Islet of Langerhans (tissue), 1 donor: ENCODE measurements at regions not wholly inside any gene's neighbourhood (a gene's known extent, or its start where the extent isn't known, plus 50 kb on each side); places are given as distances from the start of the nearest gene placed in this dataset.

Experiments used
- FAIRE-seq: peaks from one replicate; lab custom pipeline; 2011; peaks lifted over from hg19 to GRCh38; lab: Jason Lieb, UNC

DNA sequence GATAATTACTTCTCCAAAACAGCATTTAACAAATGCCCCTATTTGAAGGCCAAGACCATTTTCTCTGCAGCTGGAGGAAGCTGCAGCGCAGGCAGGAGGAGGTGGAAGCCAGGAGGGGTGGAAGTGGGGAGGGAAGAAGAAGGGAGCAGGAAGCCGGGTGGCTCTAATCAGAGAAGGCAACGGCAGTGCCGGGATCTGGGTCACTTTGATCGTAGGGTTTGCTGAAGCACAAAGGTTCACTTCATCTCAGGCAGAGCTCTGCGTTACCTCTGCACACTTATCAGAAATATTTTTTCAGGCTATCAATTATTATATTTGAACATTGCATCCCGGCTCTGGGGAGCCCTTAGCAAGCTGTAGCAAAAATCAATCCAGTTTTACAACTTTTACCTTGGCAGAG lies 315.8 kb upstream of the POU3F3 start:
- no peak for FAIRE-seq

DNA sequence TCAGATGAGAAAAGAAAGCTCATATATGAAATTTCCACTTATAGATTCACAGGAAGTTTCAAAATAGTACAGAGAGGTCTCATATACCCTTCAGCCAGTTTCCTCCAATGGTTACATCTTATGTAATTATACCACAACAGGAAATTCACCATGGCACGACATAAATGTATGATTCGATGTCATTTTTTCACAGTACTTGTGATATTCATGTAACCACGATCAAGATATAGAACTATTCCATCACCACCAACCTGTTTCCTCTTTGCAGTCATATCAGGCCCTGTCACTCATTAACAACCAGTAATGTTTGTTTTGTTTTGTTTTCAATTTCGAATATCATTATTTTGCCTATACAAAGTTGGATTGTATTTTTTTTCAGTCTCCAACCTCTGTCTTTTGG lies 314.3 kb upstream of the POU3F3 start:
- FAIRE-seq = no peak

DNA sequence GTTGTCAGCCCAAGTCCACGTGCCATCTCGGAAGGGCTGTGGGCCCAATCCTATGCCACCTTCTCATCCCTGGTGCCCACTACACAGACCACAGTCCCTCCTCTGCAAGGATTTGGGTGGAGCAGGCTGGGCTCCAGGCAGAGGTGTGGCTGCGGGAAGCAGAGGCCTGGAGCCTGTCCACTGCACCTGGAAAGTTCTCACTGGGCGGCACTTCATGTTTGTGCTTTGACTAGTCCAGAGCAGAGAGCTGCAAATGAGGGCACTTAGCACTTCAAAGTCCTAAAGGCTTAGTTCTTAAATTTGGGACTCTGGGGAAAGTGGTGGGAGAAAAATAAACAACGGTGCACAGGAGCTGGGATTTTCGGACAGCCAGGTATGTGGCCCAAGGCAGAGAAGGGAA lies 308.9 kb upstream of the POU3F3 start:
- FAIRE-seq = no peak

DNA sequence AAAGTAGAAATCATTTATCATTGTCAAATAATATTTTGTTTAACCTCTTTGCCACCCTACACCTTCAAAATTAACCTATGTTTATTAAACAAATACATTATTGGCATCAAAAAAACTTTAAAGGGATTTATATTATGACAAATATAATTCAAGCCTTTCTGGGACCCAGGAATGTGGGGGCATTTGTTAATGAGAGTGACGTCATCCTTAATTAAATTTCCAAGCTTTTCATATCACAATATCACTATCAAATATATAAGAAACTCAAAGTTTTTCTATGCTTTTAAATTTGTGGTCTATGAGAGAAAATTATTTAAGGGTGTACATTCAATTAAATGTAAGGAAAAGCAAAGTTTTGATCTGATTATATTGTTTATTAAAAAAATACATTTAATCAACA lies 307.4 kb upstream of the POU3F3 start:
- no peak for FAIRE-seq

DNA sequence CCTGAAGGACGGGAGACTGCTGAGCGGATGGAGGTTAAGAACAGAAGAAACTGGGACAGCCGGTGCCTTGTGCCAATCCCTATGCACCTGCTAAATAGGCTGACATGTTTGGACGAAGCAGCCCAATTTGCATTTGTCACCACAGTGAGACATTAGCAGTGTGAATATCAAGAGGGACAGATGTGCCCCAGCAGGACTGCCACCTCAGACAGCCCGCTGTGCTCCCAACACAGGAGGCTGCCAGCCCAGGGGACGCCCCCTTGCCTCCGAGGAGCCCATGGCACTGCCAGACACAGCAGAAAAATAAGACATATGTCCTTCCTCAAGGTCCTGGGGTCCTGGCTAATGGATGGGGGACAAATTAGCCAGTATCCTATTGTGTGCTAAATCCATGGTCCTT lies 306.7 kb upstream of the POU3F3 start:
- no peak for FAIRE-seq

DNA sequence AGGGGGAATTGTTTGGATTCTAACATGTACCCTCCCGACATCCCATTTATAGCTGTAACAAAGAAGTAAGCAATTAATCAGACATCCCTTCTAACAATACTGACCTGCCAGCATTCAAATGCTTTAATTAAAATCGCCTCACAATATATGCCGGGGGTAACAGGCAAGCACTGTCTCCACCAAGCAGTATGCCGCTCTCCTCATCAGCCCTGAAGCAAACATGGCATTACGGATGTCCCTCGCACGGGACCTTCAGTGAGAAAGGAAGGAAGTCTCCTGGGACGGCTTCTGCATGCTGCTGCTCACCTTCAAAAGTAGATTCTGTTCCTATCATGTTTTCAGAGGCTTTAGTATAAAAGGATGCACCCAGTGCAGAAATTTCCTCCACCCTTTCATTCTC lies 292.7 kb upstream of the POU3F3 start:
- FAIRE-seq = no peak

DNA sequence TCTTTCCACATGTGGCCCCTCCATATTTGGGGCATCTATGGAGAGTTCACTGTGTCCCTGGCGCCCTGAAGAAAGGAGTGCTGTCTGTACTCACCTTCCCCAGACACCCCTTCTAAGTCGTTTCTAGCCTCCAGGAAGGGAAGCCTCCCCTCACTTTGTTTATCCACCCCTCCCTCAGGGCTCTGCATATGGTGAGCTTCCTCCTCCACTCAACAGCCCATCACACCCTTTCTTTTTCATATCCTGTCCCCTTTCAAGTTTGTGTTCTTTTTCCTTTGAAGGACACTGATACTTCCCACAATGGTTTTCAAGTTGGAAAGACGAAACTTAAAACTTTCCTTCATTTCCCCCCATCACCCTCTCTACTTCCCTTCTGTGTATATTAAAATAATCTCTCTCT lies 291.4 kb upstream of the POU3F3 start:
- FAIRE-seq = no peak

DNA sequence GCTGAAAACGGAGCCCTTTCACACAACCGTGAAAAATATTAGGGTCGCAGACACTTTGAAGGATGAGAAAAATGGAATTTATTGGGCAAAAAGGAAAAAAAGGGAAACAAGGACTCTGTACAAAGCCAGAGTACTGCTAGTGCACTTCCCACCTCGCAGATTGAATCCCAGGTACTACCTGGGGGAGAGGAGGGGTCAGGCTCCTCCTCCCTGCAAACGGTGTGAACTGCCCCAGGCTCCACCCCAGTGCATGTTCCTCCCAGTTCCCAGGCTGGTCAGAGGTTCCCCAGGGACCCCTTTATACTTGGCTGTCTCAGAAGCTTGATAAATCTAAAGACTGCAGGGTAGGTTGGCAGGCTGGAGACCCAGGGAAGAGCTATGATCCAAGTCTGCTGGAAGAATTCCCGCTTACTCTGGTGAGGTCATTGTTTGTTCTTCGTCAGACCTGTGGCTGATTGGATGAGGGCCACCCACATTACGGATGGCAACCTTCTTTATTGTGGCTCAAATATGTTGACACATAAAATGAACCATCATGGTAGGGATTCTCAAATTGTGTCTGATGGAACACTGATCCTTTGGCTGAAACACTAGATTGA lies 290.4 kb upstream of the POU3F3 start:
- no peak for FAIRE-seq

DNA sequence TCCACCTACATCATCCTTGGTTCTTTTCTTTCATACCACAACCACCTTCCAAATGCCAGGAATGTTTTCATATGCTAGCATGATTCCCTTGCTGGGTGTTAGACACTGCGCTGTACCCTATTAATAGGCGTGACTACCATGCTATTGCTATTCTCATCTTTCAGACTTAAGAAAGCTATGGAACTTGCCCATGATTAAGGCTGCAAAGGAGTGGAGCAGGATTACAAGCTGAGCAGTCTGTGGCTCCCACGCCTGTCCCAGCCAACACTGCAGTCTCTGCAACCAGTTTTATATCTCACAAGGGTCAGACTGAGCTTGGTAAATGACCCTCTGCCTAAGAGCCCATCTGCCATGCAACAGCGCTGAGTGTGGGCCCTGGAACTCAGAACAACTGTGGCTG lies 285.7 kb upstream of the POU3F3 start:
- no peak for FAIRE-seq

DNA sequence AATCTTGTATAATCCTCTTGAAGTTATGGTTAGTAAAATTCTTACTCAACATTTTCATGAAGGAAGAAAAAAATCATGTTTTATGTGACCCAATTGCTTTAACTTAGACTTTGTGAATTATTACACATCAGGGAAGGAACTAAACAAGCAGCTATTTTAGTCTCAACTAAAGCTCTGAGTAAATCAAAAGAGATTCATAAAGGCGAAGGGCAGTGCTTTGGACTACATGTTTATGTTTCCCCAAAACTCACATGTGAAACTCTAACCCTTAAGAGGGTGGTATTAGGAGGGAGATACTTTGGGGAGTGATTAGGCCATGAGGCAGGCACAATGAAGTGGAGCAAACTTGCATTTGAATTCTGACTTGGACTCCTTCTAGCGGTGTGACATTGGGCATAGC lies 283.7 kb upstream of the POU3F3 start:
- no peak for FAIRE-seq

DNA sequence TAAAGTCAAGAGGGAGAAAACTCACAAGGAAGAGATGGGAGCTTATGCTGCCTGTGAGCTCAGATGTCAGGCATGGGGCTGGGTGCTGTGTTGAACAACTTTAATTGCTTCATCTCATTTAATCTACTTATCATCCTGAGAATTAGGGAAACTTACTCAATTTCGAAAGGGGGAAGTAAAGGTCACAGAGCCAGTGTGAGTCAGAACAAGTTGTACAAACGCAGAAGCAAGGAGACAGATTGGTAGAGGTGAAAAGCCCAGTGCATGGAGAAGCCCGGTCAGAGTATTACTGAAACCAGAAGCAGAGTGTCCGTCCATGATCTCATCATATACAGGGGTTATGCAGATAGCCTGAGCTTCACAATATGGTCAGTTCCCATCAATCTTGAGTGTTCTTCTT lies 281.1 kb upstream of the POU3F3 start:
- FAIRE-seq = no peak

DNA sequence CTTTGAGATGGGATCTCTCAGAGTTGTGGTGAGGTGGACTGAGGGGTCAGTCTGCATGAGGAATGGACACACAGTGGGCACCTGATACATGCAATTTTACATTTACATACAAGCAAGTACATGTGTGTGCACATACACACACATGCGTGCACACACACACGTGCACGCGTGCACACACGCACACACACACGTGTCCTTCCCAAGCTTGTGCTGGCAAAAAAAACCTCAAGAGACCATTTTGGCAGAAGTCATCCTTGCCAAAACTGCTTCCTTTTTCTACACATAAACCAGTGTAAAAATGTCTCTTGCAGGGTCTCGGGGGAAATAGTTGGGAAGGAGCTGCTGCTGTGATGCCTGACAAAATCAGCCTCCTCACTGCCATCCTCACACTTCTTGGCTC lies 279.5 kb upstream of the POU3F3 start:
- no peak for FAIRE-seq

DNA sequence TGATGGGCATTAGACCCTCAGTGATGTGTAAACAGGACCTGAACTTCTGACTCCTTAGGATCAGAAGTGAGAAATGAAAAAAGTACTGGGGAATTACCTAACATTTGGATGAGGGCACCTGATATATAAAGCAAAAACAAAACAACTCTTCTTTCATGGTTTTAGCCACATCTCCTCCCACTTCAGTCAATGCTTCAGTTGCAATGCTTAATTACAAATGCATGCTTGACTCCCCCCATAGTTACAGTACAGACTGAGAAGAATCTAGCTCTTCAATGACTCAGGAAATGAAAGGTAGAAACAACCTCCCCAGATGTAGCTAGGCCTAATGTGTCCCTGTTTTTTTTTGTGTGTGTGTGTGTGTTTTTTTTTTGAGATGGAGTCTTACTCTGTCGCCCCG lies 276.8 kb upstream of the POU3F3 start:
- no peak for FAIRE-seq

DNA sequence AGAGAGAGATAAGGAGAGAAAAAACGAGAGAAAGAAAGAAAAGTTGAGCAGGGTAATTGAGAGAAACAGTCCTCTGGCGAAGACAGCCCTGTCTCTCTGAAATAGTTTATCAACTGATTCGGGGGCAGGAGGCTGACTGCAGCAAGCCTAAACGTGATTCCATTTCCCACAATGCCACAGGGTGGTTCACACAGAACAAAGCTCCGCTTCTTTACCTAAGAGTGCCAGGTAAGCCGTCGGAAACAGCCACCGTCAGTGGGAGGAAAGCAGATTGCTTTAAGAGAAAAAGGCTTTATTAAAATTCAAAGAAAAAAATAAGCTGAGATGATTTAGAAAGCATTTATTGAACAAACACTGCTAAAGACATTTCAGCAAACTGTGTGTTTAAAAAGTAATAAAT lies 271.4 kb upstream of the POU3F3 start:
- no peak for FAIRE-seq

DNA sequence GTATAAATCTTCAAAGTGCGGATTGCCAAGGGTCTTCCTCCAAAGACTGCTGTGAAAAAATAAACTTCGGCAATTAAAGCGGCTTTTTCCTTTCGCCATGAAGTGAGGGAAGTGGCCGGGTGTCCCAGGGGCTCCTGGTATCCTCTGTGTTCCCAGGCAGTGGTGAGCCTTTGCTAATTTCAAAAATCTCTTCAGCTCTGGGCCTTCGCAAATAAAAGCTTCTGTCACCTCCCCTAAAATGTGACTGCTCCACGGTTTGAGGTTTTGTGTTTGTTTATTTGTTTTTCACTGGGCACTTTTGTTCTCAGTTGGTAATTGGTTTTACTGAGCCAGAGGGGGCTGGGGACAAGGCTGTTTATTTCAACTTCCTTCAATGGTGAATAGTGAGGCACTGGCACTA lies 270.1 kb upstream of the POU3F3 start:
- FAIRE-seq = no peak

DNA sequence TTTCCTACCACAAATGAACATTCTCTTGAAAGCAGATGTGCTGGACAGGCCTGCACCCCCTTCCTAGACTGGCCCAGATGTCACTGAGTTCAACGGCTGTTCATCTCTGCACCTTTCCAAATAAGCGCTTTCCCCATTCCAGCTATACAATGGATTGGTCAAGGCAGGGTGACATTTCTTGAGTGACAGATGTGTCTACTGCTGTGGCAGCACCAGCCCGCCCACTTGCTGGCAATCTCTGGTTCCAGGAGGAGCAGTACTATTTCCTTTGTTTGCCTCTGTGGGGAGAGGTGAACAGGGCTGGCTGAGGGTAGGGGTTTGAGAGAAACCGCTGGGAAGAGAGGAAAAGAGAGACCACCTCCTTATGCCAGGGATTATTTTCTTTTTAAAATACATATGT lies 269.5 kb upstream of the POU3F3 start:
- FAIRE-seq = no peak

DNA sequence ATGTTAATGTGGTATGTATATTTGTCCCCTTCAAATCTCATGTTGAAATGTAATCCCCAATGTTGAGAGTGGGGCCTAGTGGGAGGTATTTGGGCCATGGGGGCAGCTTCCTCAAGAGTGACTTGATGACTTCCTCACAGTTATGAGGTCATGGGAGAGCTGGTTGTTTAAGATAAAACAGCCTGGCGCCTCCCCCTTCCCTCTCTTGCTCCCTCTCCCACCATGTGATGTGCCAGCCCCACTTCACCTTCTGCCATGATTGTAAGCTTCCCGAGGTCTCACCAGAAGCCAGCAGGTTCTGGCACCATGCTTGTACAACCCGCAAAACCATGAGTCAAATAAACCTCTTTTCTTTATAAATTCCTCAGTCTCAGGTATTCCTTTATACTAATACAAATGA lies 258.3 kb upstream of the POU3F3 start:
- no peak for FAIRE-seq

DNA sequence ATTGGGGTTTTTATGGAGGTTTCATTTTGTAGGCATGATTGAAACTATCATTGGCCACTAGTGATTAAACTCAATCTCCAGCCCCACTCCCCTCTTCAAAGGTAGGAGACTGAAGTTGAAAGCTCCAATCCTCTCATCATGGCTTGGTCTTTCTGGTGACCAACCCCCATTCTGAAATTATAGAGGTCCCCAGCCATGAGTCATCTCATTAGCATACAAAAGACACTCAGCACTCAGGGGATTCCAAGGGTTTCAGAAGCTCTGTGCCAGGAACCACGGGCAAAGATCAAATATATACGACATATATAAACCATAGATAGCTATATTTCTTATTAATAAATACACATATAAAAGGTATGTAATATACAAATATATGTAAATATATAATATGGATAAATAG lies 256.0 kb upstream of the POU3F3 start:
- FAIRE-seq = no peak

DNA sequence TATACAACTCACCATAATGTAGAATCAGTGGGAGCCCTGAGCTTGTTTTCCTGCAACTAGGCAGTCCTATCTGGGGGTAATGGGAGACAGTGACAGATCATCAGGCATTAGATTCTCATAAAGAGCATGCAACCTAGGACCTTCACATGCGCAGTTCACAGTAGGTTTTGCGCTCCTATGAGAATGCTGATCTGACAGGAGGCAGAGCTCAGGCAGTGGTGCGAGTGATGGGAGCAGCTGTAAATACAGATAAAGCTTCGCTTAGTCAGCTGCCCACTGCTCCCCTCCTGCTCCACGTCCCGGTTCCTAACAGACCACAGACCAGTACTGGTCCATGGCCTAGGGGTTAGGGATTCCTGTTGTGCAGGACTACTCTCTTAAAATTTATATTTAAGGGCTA lies 255.3 kb upstream of the POU3F3 start:
- FAIRE-seq = no peak

DNA sequence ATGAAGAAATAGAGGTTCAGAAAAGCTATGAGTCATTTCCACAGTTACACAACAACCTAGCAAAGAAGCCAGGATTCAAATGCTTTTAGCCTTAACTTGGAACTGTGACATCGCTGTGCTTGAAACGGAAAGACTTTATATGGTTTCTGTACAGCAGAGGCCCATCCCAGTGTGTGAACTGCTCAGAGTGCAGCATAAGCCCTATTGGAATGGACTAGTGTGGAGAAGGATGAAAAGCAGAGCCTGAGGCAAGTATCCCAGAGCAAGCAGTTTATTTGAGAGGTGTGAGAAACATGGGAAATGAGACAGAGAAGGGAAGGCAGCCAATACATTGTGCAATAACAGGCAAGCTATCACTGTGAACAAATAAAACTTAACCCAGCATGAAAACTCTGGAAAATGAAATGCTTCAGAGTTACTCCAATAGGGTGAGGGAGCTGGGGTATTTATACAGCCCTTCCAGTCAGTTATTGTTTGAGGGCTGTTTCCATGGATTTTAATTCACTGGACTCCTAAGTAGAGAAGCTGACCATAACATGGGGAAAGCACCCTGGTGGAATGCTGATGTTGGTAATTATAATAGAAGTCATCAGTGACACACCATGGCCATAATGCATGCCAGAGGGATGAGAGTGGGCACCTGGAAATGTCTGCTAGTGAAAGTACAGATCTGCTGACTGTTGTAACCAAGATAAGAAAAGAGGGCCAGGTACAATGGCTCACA lies 254.0 kb upstream of the POU3F3 start:
- FAIRE-seq = no peak

DNA sequence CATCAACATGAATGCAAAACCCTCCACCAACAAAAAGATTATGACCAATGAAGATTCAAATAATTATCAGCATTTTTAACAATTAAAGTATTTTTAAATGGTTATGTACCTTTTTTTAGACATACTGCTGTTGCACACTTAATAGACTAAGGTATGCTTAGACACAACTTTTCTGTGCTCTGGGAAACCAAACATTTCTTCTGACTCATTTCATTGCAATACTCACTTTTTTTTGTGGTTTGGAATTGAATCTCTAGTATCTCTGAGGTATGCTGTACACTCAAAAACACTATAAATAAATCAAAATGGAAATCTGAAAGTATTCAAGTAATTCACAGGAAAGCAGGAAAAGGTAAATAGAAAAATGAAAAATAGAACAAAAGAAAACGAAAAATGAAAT lies 247.9 kb upstream of the POU3F3 start:
- no peak for FAIRE-seq

DNA sequence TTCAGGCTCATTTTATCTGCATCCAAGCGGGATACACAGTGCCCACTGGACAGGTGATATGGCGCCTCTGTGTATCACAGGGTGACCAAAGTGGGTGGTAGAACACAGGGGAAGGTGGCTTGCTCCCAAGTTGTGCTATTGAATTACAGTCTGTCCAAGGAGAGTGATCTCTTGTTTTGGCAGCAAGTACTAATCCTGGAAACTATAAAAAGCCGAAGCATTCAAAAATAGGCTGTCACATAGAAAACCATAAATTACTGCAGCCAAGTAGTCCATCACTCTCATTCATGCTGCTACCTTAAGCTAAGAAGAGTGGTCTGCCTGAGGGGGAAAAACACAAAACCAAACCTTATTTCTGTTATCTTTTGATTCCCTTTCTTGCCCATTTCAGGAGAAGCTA lies 237.1 kb upstream of the POU3F3 start:
- FAIRE-seq = no peak

DNA sequence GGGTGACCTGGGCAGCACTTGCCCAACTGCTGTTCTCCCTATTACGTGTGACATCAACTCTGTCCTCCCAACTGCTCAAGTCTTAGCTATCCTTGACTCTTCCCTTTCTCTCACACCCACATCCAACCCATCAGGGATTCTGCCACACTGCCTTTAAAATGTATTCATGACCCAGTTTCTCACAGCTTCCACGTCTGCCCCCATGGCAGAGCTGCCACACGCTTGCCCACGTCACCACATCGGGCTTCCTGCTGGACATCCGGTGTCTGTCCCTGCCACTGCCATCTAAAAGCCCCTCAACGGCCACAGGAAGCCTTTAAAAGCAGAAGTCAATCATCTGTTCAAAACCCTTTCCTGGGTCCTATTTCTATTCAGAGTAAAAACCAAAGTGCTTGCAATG lies 233.1 kb upstream of the POU3F3 start:
- no peak for FAIRE-seq

DNA sequence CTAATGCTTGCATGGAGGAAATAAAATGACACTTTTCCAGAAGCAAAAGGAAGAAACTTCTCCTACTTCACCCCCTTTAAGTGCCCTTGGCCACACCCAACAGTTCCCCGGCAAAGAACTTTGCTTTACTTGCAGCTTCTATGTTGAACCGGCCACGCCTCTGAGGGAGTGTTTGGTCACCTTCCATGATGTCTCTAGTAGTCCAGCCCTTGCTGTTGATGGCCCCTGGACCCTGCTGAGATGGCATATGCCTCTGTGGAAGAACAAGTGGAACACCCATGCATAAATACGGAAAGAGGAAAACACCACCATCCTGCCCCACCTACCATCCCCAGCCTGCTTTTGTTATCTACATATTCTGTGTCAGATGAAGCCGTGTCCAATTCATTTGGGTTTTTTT lies 218.3 kb upstream of the POU3F3 start:
- no peak for FAIRE-seq
